D721Med (cell line): ENCODE measurements at regions not wholly inside any gene's neighbourhood (a gene's known extent, or its start where the extent isn't known, plus 50 kb on each side); places are given as distances from the start of the nearest gene placed in this dataset.

Experiments used
- DNase-seq: peaks from one replicate; pipeline ENCODE4 v3.0.0; 2011; ENCODE audit warnings: low spot score; ENCODE audit not compliant: insufficient read length
- FAIRE-seq: peaks from 2 replicates; lab custom pipeline; 2011; peaks lifted over from hg19 to GRCh38; lab: Jason Lieb, UNC
- TF ChIP-seq, protein P1 (sequence below): IDR thresholded peaks from 2 replicates; pipeline ENCODE4 v1.5.1; 2012; ENCODE audit warnings: mild to moderate bottlenecking, control low read depth; ENCODE audit not compliant: insufficient read depth; ENCODE audit errors: missing control alignments

DNA sequence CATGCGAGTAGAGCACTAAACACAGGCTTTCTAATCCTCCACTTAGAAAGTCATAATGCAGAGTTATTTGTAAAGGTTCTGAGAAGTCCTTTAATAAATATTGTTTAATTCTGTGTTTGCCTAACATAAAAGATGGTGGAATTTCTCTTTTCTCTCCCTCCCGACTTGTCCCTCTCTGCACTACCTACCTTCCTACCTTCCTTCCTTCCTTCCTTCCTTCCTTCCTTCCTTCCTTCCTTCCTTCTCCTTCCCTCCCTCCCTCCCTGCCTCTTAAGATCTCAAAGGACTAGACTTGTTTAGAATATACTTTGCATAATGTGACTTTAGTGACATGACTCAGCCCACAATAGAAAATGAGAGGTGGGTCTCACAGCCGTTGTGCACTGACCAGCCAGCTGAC, 156.3 kb upstream of the TAPT1 start:
- no peak for DNase-seq
- FAIRE-seq, result no peak
- TF ChIP-seq, protein P1, sequence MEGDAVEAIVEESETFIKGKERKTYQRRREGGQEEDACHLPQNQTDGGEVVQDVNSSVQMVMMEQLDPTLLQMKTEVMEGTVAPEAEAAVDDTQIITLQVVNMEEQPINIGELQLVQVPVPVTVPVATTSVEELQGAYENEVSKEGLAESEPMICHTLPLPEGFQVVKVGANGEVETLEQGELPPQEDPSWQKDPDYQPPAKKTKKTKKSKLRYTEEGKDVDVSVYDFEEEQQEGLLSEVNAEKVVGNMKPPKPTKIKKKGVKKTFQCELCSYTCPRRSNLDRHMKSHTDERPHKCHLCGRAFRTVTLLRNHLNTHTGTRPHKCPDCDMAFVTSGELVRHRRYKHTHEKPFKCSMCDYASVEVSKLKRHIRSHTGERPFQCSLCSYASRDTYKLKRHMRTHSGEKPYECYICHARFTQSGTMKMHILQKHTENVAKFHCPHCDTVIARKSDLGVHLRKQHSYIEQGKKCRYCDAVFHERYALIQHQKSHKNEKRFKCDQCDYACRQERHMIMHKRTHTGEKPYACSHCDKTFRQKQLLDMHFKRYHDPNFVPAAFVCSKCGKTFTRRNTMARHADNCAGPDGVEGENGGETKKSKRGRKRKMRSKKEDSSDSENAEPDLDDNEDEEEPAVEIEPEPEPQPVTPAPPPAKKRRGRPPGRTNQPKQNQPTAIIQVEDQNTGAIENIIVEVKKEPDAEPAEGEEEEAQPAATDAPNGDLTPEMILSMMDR, result no peak

- no peak for DNase-seq
- no peak for FAIRE-seq
- TF ChIP-seq, protein P1, result no peak
Measured at GRCh38 chr4:16377887-16378286, 151.6 kb upstream of the TAPT1 start.

DNA sequence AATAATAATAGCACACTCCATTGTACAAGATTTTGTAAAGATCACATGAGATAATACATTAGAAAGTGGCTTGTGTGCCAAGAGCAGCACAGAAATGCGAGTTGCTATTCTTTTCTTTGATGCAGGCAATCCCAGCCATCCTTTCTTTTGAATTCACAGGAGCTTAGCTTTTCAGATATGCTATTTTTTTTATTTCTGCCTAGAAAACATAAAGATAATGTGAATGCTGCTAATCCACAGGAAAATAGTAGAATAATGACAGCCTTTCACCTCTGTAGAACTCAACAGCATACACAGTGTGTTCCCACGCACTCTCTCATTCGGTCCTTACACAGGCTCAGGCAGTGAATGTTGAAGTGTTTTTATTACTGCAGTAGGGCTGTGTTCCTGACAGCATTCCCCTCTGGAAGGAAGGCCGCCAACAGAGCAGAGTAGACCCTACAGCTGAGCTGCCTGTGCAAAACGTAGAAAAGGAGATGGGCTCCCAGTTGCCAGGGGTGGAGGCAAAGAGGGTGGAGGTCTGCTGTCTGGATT, 138.8 kb upstream of the TAPT1 start:
- no peak for FAIRE-seq

DNA sequence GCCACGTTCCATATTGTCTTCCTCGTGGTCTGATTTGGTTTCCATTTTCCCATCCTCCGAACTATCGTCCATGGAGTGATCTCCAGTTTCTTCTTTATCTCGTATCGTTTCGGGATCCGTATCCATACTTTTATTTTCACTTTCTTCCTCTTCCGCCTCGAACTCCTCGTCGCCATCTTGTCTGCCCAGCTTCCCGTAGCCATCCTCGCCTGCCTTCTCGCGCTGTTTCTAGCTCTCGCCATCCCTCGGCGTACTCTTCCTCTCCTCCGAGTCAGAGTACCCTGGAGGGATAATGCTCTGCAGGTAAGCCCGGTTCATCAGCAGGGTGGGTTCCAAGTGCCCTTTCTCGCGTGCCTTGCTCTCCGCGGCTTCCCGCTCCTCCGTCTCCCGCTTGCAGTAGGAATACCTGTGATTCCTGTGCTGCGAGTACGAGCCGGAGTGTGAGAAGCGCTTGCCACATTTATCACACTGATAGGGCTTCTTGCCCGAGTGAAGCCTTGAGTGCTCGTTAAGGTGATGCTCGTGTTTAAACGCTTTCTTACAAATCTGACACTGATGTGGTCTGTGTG, 134.5 kb upstream of the TAPT1 start:
- DNase-seq (no peak), FAIRE-seq (no peak)
- TF ChIP-seq, protein P1, result no peak

More for the DNA sequence above, 138.8 kb upstream of the TAPT1 start:
- no peak for DNase-seq
- TF ChIP-seq, protein P1, result no peak

- no peak for FAIRE-seq
- no peak for DNase-seq
- TF ChIP-seq, protein P1, result no peak
Measured at GRCh38 chr4:16353165-16353564, 126.9 kb upstream of the TAPT1 start.

DNA sequence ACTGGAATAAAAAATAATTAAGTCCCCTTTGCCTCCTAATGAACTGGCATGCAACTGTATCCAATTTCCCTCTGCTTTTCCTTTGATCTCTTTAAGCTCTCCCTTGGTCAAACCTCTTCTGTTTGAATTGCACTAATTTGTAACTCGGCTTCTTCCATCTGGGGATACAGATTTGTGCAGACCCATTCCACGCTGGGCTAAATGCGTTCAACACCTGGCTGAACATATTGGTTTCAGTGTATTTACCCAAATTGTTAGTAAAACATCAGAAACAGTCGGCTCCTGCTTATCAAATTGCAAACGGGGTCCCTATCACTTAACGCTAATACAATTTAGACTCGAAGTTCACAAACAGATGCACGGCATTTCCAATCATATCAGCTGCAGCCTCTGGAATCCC, 124.9 kb upstream of the TAPT1 start:
- TF ChIP-seq, protein P1, result no peak
- DNase-seq, result no peak
- FAIRE-seq, result no peak

DNA sequence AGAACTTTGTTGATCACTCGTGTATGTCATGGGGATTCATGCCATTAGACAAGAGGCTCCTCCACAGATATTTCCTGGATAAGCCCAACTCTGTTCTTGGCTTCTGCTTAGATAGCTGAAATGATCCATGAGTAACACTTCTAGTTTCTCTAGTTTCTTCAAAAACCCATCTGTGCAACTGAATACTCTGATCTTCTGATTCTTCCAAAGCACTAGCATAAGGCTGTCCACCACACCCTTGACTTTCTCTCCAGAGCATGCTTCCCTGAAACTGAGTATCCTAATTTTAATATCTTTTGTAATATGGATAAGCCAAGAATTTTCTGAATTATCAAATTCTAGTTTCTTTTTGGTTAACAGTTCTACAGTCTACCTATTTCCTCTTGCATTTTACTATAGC, 118.6 kb upstream of the TAPT1 start:
- no peak for FAIRE-seq
- no peak for DNase-seq
- TF ChIP-seq, protein P1, result no peak
